ENCODE measurements at regions not wholly inside any gene's neighbourhood (a gene's known extent, or its start where the extent isn't known, plus 50 kb on each side); places are given as distances from the start of the nearest gene placed in this dataset.

- no peak overlapping the region for H3K4me3 ChIP-seq (ENCODE audit: low read depth, low read length)
- TF ChIP-seq CTCF (IDR thresholded peaks at IDR 0.05; ENCODE audit: borderline replicate concordance, insufficient read depth, low read depth, low read length) = no peak
Observed at GRCh38 chr2:228828397-228828796, 442.7 kb downstream of the PID1 start.

GRCh38 chr2:228827056-228827700 is 443.9 kb downstream of the PID1 start:
- no peak for TF ChIP-seq CTCF (IDR thresholded peaks at IDR 0.05; ENCODE audit: borderline replicate concordance, insufficient read depth, low read depth, low read length)
- no peak overlapping the region for H3K4me3 ChIP-seq (ENCODE audit: low read depth, low read length)

- no peak for TF ChIP-seq CTCF (IDR thresholded peaks at IDR 0.05; ENCODE audit: borderline replicate concordance, insufficient read depth, low read depth, low read length)
- H3K4me3 ChIP-seq (ENCODE audit: low read depth, low read length) = no peak overlapping the region
Observed at GRCh38 chr2:228819701-228820100, 451.4 kb downstream of the PID1 start.

- no peak overlapping the region for H3K4me3 ChIP-seq (ENCODE audit: low read depth, low read length)
- TF ChIP-seq CTCF (IDR thresholded peaks at IDR 0.05; ENCODE audit: borderline replicate concordance, insufficient read depth, low read depth, low read length) = no peak
Observed at GRCh38 chr2:228802181-228803071, 468.7 kb downstream of the PID1 start.

GRCh38 chr2:228801451-228801850 is 469.6 kb downstream of the PID1 start:
- no peak overlapping the region for H3K4me3 ChIP-seq (ENCODE audit: low read depth, low read length)
- no peak for TF ChIP-seq CTCF (IDR thresholded peaks at IDR 0.05; ENCODE audit: borderline replicate concordance, insufficient read depth, low read depth, low read length)

GRCh38 chr2:228799208-228799588 is 471.9 kb downstream of the PID1 start:
- H3K4me3 ChIP-seq (ENCODE audit: low read depth, low read length) = no peak overlapping the region
- TF ChIP-seq CTCF (IDR thresholded peaks at IDR 0.05; ENCODE audit: borderline replicate concordance, insufficient read depth, low read depth, low read length) = no peak

Measured in GM12875 (cell line).